C4-2B (cell line): ENCODE measurements at regions not wholly inside any gene's neighbourhood (a gene's known extent, or its start where the extent isn't known, plus 50 kb on each side); places are given as distances from the start of the nearest gene placed in this dataset.
"Not testable (repeated sequence)": the region's sequence is repeated elsewhere in the genome, so short reads cannot be mapped to it uniquely, and the experiment has no call there.

Experiments used
- CTCF ChIP-seq: fragments of 450-650 bp; conservative IDR thresholded peaks from 2 replicates; pipeline ENCODE4 v1.5.1; 2017; ENCODE audit warnings: mild to moderate bottlenecking
- ZFX ChIP-seq: fragments of 450-650 bp; IDR thresholded peaks from 2 replicates; pipeline ENCODE4 v1.6.1; 2017

- TF ChIP-seq CTCF, ZFX: not testable (repeated sequence)
Observed at GRCh38 chr7:153989066-153989627, 63.1 kb upstream of the DPP6 start.
